GM12873 (cell line): ENCODE measurements at regions not wholly inside any gene's neighbourhood (a gene's known extent, or its start where the extent isn't known, plus 50 kb on each side); places are given as distances from the start of the nearest gene placed in this dataset.

ENCODE experiments used
- CTCF ChIP-seq: IDR thresholded peaks from 2 replicates; pipeline ENCODE4 v1.5.1; 2012; ENCODE audit warnings: low read depth, mild to moderate bottlenecking, moderate library complexity, low read length, control low read depth; ENCODE audit not compliant: insufficient read depth; ENCODE audit errors: missing control alignments

DNA sequence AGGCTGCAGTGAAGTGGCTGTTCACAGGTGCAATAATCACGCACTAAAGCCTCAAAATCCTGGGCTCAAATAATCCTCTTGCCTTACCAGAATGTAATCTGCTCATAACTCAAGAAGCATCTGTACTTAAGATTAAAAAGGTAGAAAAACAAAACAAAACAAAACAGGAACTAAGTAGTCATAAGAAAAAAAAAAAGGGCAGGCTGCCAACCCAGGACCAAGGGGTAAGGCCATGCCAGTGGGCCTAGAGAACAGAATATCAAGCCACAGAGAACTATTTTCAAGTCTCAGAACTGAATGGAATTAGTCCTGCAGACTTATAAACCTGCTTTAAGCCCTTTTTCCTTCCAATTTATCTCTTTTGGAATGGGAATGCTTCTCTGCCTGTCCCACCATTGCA lies 64.8 kb upstream of the TBC1D3K start:
- no peak for TF ChIP-seq CTCF

GRCh38 chr17:37856245-37856644 lies 68.0 kb upstream of the TBC1D3K start:
- no peak for TF ChIP-seq CTCF

- no peak for TF ChIP-seq CTCF
Observed at GRCh38 chr17:37849617-37849972, 74.6 kb upstream of the TBC1D3K start.

DNA sequence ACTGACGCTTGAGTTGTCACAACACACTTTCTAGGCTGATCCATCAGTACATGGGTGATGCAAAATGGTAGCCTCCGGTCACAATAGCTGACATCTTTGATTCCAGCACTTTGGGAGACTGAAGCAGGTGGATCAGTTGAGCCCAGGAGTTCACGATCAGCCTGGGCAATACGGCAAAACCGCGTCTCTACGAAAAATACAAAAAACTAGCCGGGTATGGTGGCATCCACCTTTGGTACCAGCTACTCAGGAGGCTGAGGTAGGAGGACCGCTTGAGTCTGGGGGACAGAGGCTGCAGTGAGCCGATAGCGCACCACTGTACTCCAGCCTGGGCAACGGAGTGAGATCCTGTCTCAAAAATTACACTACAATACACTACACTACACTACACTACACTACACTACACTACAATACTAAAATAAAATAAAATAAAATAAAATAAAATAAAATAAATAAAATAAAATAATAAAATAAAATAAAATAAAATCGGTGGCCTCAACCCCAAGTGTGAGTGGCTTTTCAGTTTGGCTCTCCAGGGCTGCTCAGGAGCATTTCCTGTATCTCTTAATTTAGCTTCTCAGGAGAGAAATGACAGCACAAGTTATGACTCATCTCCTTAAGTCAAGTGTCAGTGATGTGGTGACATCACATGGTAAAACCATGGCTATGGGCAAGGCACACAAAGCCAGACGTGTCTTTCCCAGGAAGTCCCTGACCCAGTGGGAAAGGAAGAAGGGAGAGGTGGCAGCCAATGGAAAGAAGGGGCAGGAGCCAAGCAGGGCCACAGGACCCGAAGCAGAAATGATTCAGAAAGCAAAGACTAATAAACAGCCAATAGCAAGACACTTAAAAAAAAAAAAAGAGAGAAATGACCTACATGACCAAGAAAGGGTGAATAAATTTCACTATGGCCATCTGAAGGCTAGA lies 75.3 kb upstream of the TBC1D3K start:
- TF ChIP-seq CTCF: no peak

GRCh38 chr17:37847811-37848331 lies 76.3 kb upstream of the TBC1D3K start:
- TF ChIP-seq CTCF: no peak

DNA sequence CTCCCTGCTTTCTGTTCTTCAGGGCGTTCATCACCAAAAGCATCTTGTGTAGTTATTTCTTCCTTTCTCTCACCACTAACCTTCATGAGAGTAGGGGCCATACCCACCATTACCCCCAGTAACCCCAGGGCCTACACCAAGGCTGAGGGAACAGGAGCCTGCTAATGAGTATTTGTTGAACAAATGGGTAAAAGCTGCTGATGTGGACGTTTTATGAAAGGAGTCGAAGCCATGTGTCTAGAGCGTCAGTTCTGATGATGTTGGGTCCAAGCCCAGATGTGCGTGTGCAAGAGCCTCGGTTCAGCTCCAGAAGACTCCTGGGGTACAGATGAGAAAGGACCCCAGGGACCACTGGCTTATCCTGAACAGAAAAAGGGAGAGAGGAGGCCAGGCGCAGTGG lies 77.1 kb upstream of the TBC1D3K start:
- TF ChIP-seq CTCF: no peak

- TF ChIP-seq CTCF: no peak
Observed at GRCh38 chr17:37844977-37845293, 79.3 kb upstream of the TBC1D3K start.
